ENCODE measurements at regions not wholly inside any gene's neighbourhood (a gene's known extent, or its start where the extent isn't known, plus 50 kb on each side); places are given as distances from the start of the nearest gene placed in this dataset.

GRCh38 chr1:191662746-191663145 is 495.5 kb upstream of the RGS18 start:
- H3K27ac ChIP-seq = no peak overlapping the region
- no peak for ATAC-seq
- H3K4me1 ChIP-seq = no peaks in the 10 kb centered on the region
- TF ChIP-seq POLR2A (IDR thresholded peaks at IDR 0.05) = no peak
- no peak for TF ChIP-seq CTCF (IDR thresholded peaks at IDR 0.05)
- no peak overlapping the region for H3K4me3 ChIP-seq
- no peaks in the 10 kb centered on the region for H3K27me3 ChIP-seq
- DNase-seq = no peak
- WGBS (ENCODE audit: insufficient coverage, low coverage, low lambda C conversion rate, missing lambda C conversion rate) = 45% methylated on average over 1 of the region's 1 CpG
- intact Hi-C loops (cut with DNase I) = no loop called here
- no peaks in the 10 kb centered on the region for H3K9me3 ChIP-seq
- H3K36me3 ChIP-seq = no peaks in the 10 kb centered on the region

GRCh38 chr1:191668525-191668924 is 489.7 kb upstream of the RGS18 start:
- no peaks in the 10 kb centered on the region for H3K27me3 ChIP-seq
- H3K4me3 ChIP-seq = no peak overlapping the region
- TF ChIP-seq POLR2A (IDR thresholded peaks at IDR 0.05) = no peak
- no peak for TF ChIP-seq CTCF (IDR thresholded peaks at IDR 0.05)
- H3K36me3 ChIP-seq = no peaks in the 10 kb centered on the region
- 46% methylated on average over 5 of the region's 5 CpGs for WGBS (ENCODE audit: insufficient coverage, low coverage, low lambda C conversion rate, missing lambda C conversion rate)
- intact Hi-C loops (cut with DNase I) = no loop called here
- DNase-seq (no peak), ATAC-seq (no peak)
- no peak overlapping the region for H3K27ac ChIP-seq
- H3K9me3 ChIP-seq = no peaks in the 10 kb centered on the region
- H3K4me1 ChIP-seq = no peaks in the 10 kb centered on the region

GRCh38 chr1:191669629-191670028 is 488.6 kb upstream of the RGS18 start:
- no peaks in the 10 kb centered on the region for H3K36me3 ChIP-seq
- H3K4me1 ChIP-seq = no peaks in the 10 kb centered on the region
- intact Hi-C loops (cut with DNase I) = no loop called here
- no peak overlapping the region for H3K27ac ChIP-seq
- no peak overlapping the region for H3K4me3 ChIP-seq
- DNase-seq (no peak), ATAC-seq (no peak)
- 38% methylated on average over 2 of the region's 2 CpGs for WGBS (ENCODE audit: insufficient coverage, low coverage, low lambda C conversion rate, missing lambda C conversion rate)
- TF ChIP-seq CTCF (IDR thresholded peaks at IDR 0.05) (no peak), POLR2A (IDR thresholded peaks at IDR 0.05) (no peak)
- H3K27me3 ChIP-seq = no peaks in the 10 kb centered on the region
- H3K9me3 ChIP-seq = no peaks in the 10 kb centered on the region

GRCh38 chr1:191671236-191671635 is 487.0 kb upstream of the RGS18 start:
- ATAC-seq (no peak), DNase-seq (no peak)
- Histone ChIP-seq H3K27ac (no peak overlapping the region), H3K36me3 (no peaks in the 10 kb centered on the region), H3K9me3 (no peaks in the 10 kb centered on the region), H3K4me3 (no peak overlapping the region), H3K27me3 (no peaks in the 10 kb centered on the region), H3K4me1 (no peaks in the 10 kb centered on the region)
- TF ChIP-seq POLR2A (IDR thresholded peaks at IDR 0.05) (no peak), CTCF (IDR thresholded peaks at IDR 0.05) (no peak)
- intact Hi-C loops (cut with DNase I) = no loop called here
- 81% methylated on average over 2 of the region's 2 CpGs for WGBS (ENCODE audit: insufficient coverage, low coverage, low lambda C conversion rate, missing lambda C conversion rate)

GRCh38 chr1:191674626-191675179 is 483.6 kb upstream of the RGS18 start:
- Histone ChIP-seq H3K27me3 (no peaks in the 10 kb centered on the region), H3K36me3 (no peaks in the 10 kb centered on the region), H3K9me3 (no peaks in the 10 kb centered on the region), H3K4me1 (no peaks in the 10 kb centered on the region), H3K27ac (no peak overlapping the region), H3K4me3 (no peak overlapping the region)
- DNase-seq = no peak
- 33% methylated on average over 1 of the region's 1 CpG for WGBS (ENCODE audit: insufficient coverage, low coverage, low lambda C conversion rate, missing lambda C conversion rate)
- TF ChIP-seq POLR2A (IDR thresholded peaks at IDR 0.05) (no peak), CTCF (IDR thresholded peaks at IDR 0.05) (no peak)
- no peak for ATAC-seq
- intact Hi-C loops (cut with DNase I) = no loop called here
